BJ (cell line): ENCODE measurements at regions not wholly inside any gene's neighbourhood (a gene's known extent, or its start where the extent isn't known, plus 50 kb on each side); places are given as distances from the start of the nearest gene placed in this dataset.

ENCODE experiments used
- CTCF ChIA-PET: fragments of 350-600 bp; formaldehyde crosslinking; extraction: SDS; loops from one replicate; lab custom pipeline; 2021; ENCODE audit warnings: antibody characterized with exemption, inconsistent platforms; lab: Yijun Ruan, JAX
- POLR2A ChIA-PET: fragments of 300-600 bp; sonication (Branson Sonifier 250); formaldehyde crosslinking; extraction: SDS; loops from one replicate; lab custom pipeline; 2021; ENCODE audit warnings: antibody characterized with exemption; lab: Charles Lee
- DNase-seq: peaks from one replicate; pipeline ENCODE4 v3.0.0-alpha.2; 2011; ENCODE audit warnings: low read depth
- H3K27me3 ChIP-seq: 2 replicates; pipeline ENCODE4 v1.6.0; 2011; ENCODE audit warnings: low read length; ENCODE audit not compliant: control insufficient read depth, insufficient read depth
- H3K36me3 ChIP-seq: 2 replicates; pipeline ENCODE4 v1.5.1; 2011; ENCODE audit warnings: low read length; ENCODE audit not compliant: control insufficient read depth, insufficient read depth
- H3K4me3 ChIP-seq: 2 replicates; pipeline ENCODE4 v1.5.1; 2011; ENCODE audit warnings: low read depth, mild to moderate bottlenecking, control low read depth, low read length
- CTCF ChIP-seq: IDR thresholded peaks from 2 replicates; pipeline ENCODE4 v1.5.1; 2011; ENCODE audit warnings: low read depth, mild to moderate bottlenecking, control low read depth, inconsistent platforms, low read length, moderate library complexity; ENCODE audit not compliant: insufficient read depth

DNA sequence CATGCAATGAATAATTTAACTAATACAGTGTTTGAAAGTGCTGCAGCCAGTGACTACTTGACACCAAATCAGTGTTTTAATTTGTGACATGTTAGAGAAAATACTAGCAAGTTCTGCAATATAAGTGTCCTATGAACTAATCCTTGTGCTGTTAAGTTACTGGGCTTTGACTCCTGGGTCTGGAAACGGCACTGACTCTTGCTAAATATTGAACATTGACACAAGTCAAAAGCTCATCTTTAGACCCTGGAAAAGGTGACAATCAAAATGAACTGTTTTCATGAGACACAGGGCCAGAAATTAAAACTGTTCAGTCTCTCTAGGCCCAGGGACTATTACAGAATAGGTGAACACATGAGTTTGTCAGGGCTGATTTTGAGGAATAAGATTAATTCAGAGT is 268.1 kb downstream of the IPO8 start:
- CTCF ChIA-PET: no interaction called here

GRCh38 chr12:30425445-30425844 is 270.2 kb downstream of the IPO8 start:
- ChIA-PET POLR2A (no interaction called here), CTCF (no interaction called here)
- no peak for TF ChIP-seq CTCF
- no peak overlapping the region for H3K4me3 ChIP-seq
- DNase-seq: no peak
- H3K36me3 ChIP-seq: no peaks in the 10 kb centered on the region
- no peaks in the 10 kb centered on the region for H3K27me3 ChIP-seq

More for the DNA sequence above, 268.1 kb downstream of the IPO8 start:
- TF ChIP-seq CTCF: no peak
- H3K4me3 ChIP-seq: no peak overlapping the region
- POLR2A ChIA-PET: no interaction called here
- DNase-seq: no peak
- H3K27me3 ChIP-seq: no peaks in the 10 kb centered on the region
- H3K36me3 ChIP-seq: no peaks in the 10 kb centered on the region

- no peak overlapping the region for H3K4me3 ChIP-seq
- H3K27me3 ChIP-seq: no peaks in the 10 kb centered on the region
- TF ChIP-seq CTCF: no peak
- no peak for DNase-seq
- ChIA-PET CTCF (no interaction called here), POLR2A (no interaction called here)
- no peaks in the 10 kb centered on the region for H3K36me3 ChIP-seq
Observed at GRCh38 chr12:30423330-30423729, 272.3 kb downstream of the IPO8 start.

DNA sequence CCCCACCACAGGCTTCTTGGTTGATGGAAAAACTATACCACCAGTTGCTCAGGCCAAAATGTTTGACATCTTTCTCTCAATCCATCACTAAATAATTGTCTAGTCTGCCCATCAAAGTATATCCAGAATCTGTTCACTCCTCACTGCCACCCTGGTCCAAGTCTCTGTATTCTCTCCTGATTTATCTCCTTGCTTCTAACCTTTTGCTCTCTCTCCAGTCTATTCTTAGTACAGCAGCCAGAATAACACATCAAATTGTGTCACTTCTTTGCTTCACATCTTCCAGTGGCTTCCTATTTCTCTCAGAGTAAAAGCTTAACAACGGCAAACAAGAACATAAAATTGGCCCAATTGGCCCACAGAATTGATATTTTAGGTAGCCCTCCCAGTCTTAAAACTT is 272.8 kb downstream of the IPO8 start:
- POLR2A ChIA-PET: no interaction called here
- TF ChIP-seq CTCF: no peak
- CTCF ChIA-PET: no interaction called here
- Histone ChIP-seq H3K4me3 (no peak overlapping the region), H3K27me3 (no peaks in the 10 kb centered on the region), H3K36me3 (no peaks in the 10 kb centered on the region)
- DNase-seq: no peak

DNA sequence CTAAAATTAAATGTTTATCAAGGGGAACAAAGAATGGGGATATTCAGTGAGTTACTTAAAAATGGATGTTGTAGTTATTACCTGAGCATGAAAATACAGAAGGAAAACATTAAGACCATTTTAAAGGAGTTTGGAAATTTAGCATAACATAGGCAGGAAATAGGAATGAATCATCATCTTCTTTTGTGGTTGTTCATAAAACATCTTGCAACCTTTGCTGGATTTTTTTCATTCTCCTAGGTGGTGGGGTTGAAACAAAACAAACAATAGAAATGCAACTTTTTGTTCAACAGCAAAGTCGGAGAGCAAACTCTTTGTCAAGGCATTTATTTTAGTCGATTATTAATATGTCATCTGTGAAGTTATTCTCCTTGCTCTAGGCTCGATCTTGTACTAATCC is 275.1 kb downstream of the IPO8 start:
- no peaks in the 10 kb centered on the region for H3K27me3 ChIP-seq
- no peak for DNase-seq
- no peaks in the 10 kb centered on the region for H3K36me3 ChIP-seq
- POLR2A ChIA-PET: no interaction called here
- TF ChIP-seq CTCF: no peak
- no peak overlapping the region for H3K4me3 ChIP-seq
- CTCF ChIA-PET: no interaction called here
